SK-N-SH (cell line): ENCODE measurements at regions not wholly inside any gene's neighbourhood (a gene's known extent, or its start where the extent isn't known, plus 50 kb on each side); places are given as distances from the start of the nearest gene placed in this dataset.

ENCODE experiments used
- CTCF ChIA-PET: fragments of 300-600, 350-600 bp; formaldehyde crosslinking; extraction: SDS; loops from one replicate; lab custom pipeline; 2021; lab: Yijun Ruan, JAX
- POLR2A ChIA-PET: fragments of 350-600 bp; sonication (Branson Sonifier 250); formaldehyde crosslinking; extraction: SDS; loops from one replicate; lab custom pipeline; 2020; ENCODE audit warnings: antibody characterized with exemption, inconsistent platforms; lab: Yijun Ruan, JAX
- DNase-seq: peaks from one replicate; pipeline ENCODE4 v3.0.0; 2012
- H2AFZ ChIP-seq: fragments of 200-600 bp; sonication (generic); 2 replicates; pipeline ENCODE4 v1.8.1; 2016; ENCODE audit warnings: antibody characterized with exemption, mild to moderate bottlenecking, low read depth
- H3F3A ChIP-seq: fragments of 200-600 bp; sonication (generic); replicated peaks from 2 replicates; pipeline ENCODE3; 2016; ENCODE audit warnings: antibody characterized with exemption, mild to moderate bottlenecking; ENCODE audit not compliant: insufficient read depth
- H3K27ac ChIP-seq, 2 experiments: fragments of 200-500 bp in 1 of 2; fragments of 200-600 bp in 1 of 2; sonication (Bioruptor generic) in 1 of 2; sonication (generic), shearing (Covaris generic) in 1 of 2; 2 replicates each; pipeline versions ENCODE4 v1.5.1 to v1.6.1; 2014 to 2016; ENCODE audit warnings: low read depth in 2 of 2, inconsistent platforms in 1 of 2, low read length in 1 of 2, mild to moderate bottlenecking in 1 of 2, mixed read lengths in 1 of 2
- H3K27me3 ChIP-seq: fragments of 200-600 bp; sonication (generic), shearing (Covaris generic); 2 replicates; pipeline ENCODE4 v1.6.1; 2016; ENCODE audit warnings: mixed run types; ENCODE audit not compliant: insufficient read depth
- H3K36me3 ChIP-seq, 2 experiments: fragments of 200-500 bp in 1 of 2; fragments of 200-600 bp in 1 of 2; sonication (Bioruptor generic) in 1 of 2; sonication (generic) in 1 of 2; replicated peaks in 1 of 2; 2 replicates each; pipeline versions ENCODE3 to v1.5.1; 2014 to 2016; ENCODE audit warnings: low read length in 1 of 2, mild to moderate bottlenecking in 1 of 2; ENCODE audit not compliant: insufficient read depth in 2 of 2, control insufficient read depth in 1 of 2
- H3K4me1 ChIP-seq, 2 experiments: fragments of 200-500 bp in 1 of 2; fragments of 200-600 bp in 1 of 2; sonication (Bioruptor generic) in 1 of 2; sonication (generic), shearing (Covaris generic) in 1 of 2; 2 replicates each; pipeline versions ENCODE4 v1.5.1 to v1.6.1; 2014 to 2016; ENCODE audit warnings: low read depth in 1 of 2, low read length in 1 of 2, mixed run types in 1 of 2; ENCODE audit not compliant: insufficient read depth in 2 of 2, control insufficient read depth in 1 of 2
- H3K4me2 ChIP-seq: fragments of 200-600 bp; sonication (generic), shearing (Covaris generic); 2 replicates; pipeline ENCODE4 v1.6.1; 2017; ENCODE audit warnings: mixed run types
- H3K4me3 ChIP-seq, 2 experiments: fragments of 200-500 bp in 1 of 2; fragments of 200-600 bp in 1 of 2; sonication (Bioruptor generic) in 1 of 2; sonication (generic), shearing (Covaris generic) in 1 of 2; 2 replicates each; pipeline versions ENCODE4 v1.5.1 to v1.8.1; 2014 to 2016; ENCODE audit warnings: low read depth in 2 of 2, inconsistent platforms in 1 of 2, low read length in 1 of 2, mild to moderate bottlenecking in 1 of 2, mixed read lengths in 1 of 2, moderate library complexity in 1 of 2
- H3K79me2 ChIP-seq: fragments of 200-600 bp; sonication (generic); 2 replicates; pipeline ENCODE4 v1.8.1; 2017; ENCODE audit warnings: mild to moderate bottlenecking; ENCODE audit not compliant: insufficient read depth
- H3K9ac ChIP-seq: fragments of 200-600 bp; sonication (generic); 2 replicates; pipeline ENCODE4 v1.6.1; 2017; ENCODE audit warnings: mixed run types
- H3K9me2 ChIP-seq: fragments of 200-600 bp; sonication (generic); 2 replicates; pipeline ENCODE4 v1.6.1; 2017; ENCODE audit warnings: mixed run types
- H3K9me3 ChIP-seq: fragments of 200-600 bp; sonication (generic); 2 replicates; pipeline ENCODE4 v1.6.1; 2017; ENCODE audit warnings: mixed run types, mild to moderate bottlenecking, moderate library complexity
- H4K20me1 ChIP-seq: fragments of 200-600 bp; sonication (generic); 2 replicates; pipeline ENCODE4 v1.6.1; 2017; ENCODE audit warnings: mild to moderate bottlenecking, mixed run types; ENCODE audit not compliant: insufficient read depth
- ELF1 ChIP-seq: IDR thresholded peaks from 2 replicates; pipeline ENCODE4 v1.4.0; 2012
- EP300 ChIP-seq, 2 experiments: IDR thresholded peaks; 2 replicates each; pipeline versions ENCODE4 v1.4.0 to v1.6.1; 2012; ENCODE audit warnings: borderline replicate concordance in 1 of 2, low read depth in 1 of 2, low read length in 1 of 2
- EZH2phosphoT487 ChIP-seq: fragments of 200-600 bp; sonication (generic); IDR thresholded peaks from 2 replicates; pipeline ENCODE4 v1.6.1; 2017; ENCODE audit warnings: low read depth, mixed run types, mild to moderate bottlenecking, antibody characterized with exemption, moderate library complexity, borderline replicate concordance
- MEF2A ChIP-seq: IDR thresholded peaks from 2 replicates; pipeline ENCODE4 v1.4.0; 2012; ENCODE audit warnings: low read depth, borderline replicate concordance
- MXI1 ChIP-seq: IDR thresholded peaks from 2 replicates; pipeline ENCODE4 v1.6.1; 2012; ENCODE audit warnings: mild to moderate bottlenecking, low read depth, low read length, improper control_type of control experiment
- NFIC ChIP-seq: IDR thresholded peaks from 2 replicates; pipeline ENCODE4 v1.4.0; 2012; ENCODE audit warnings: borderline replicate concordance
- NRF1 ChIP-seq: IDR thresholded peaks from 2 replicates; pipeline ENCODE4 v1.6.1; 2012; ENCODE audit warnings: low read depth, mild to moderate bottlenecking, low read length
- RAD21 ChIP-seq: IDR thresholded peaks from 2 replicates; pipeline ENCODE4 v1.6.1; 2012; ENCODE audit warnings: mild to moderate bottlenecking, low read length
- RCOR1 ChIP-seq: fragments of 150-350 bp; IDR thresholded peaks from 2 replicates; pipeline ENCODE4 v1.6.1; 2017; ENCODE audit warnings: antibody characterized with exemption, low read length
- TEAD4 ChIP-seq: IDR thresholded peaks from 2 replicates; pipeline ENCODE4 v1.4.0; 2012; ENCODE audit warnings: mild to moderate bottlenecking, borderline replicate concordance; ENCODE audit not compliant: insufficient read depth
- YY1 ChIP-seq: IDR thresholded peaks from 2 replicates; pipeline ENCODE4 v1.4.0; 2012; ENCODE audit warnings: low read depth, mild to moderate bottlenecking
- WGBS: methylation state at CpG from one replicate; pipeline ENCODE4 v1.1.6; 2017; ENCODE audit warnings: low lambda C conversion rate; 5-methylcytosine and 5-hydroxymethylcytosine counted together
- TF ChIP-seq, protein P1 (sequence below): IDR thresholded peaks from 2 replicates; pipeline ENCODE4 v1.6.1; 2012; ENCODE audit warnings: mild to moderate bottlenecking, low read depth, low read length, moderate library complexity
- TF ChIP-seq, protein P2 (sequence below): fragments of 150-350 bp; IDR thresholded peaks from 2 replicates; pipeline ENCODE4 v1.6.1; 2017; ENCODE audit warnings: antibody characterized with exemption, low read length, low read depth, borderline replicate concordance
- TF ChIP-seq, protein P3 (sequence below): IDR thresholded peaks from 2 replicates; pipeline ENCODE4; 2012
- TF ChIP-seq, protein P4 (sequence below): IDR thresholded peaks from 2 replicates; pipeline ENCODE4 v1.4.0; 2012; ENCODE audit warnings: low read depth, borderline replicate concordance

DNA sequence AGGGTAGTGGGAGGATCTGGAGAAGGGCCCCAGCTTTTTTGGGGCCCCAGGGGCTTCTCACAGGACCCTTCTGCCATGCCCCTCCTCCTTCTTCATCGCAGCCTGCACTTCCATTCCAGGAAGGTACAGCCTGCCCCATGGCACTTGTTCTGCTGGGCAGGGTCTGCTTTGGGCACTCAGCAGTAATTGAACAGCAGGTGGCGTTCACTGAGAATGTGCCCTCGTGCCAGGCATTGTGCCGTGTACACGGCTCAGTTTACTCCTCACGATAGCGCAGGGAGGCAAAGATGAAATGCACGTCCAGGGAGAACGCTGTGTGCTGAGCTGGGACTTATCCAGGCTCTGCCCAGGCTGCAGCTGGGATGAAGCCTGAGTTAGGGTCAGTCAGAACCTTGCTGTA is 54.8 kb upstream of the ASB18 start:
- no peaks in the 10 kb centered on the region for H3K36me3 ChIP-seq
- no peak overlapping the region for H3K4me3 ChIP-seq
- no peaks in the 10 kb centered on the region for H3F3A ChIP-seq
- H2AFZ ChIP-seq = no peak overlapping the region
- H3K4me2 ChIP-seq = no peak overlapping the region
- no peaks in the 10 kb centered on the region for H4K20me1 ChIP-seq
- TF ChIP-seq, protein P1, sequence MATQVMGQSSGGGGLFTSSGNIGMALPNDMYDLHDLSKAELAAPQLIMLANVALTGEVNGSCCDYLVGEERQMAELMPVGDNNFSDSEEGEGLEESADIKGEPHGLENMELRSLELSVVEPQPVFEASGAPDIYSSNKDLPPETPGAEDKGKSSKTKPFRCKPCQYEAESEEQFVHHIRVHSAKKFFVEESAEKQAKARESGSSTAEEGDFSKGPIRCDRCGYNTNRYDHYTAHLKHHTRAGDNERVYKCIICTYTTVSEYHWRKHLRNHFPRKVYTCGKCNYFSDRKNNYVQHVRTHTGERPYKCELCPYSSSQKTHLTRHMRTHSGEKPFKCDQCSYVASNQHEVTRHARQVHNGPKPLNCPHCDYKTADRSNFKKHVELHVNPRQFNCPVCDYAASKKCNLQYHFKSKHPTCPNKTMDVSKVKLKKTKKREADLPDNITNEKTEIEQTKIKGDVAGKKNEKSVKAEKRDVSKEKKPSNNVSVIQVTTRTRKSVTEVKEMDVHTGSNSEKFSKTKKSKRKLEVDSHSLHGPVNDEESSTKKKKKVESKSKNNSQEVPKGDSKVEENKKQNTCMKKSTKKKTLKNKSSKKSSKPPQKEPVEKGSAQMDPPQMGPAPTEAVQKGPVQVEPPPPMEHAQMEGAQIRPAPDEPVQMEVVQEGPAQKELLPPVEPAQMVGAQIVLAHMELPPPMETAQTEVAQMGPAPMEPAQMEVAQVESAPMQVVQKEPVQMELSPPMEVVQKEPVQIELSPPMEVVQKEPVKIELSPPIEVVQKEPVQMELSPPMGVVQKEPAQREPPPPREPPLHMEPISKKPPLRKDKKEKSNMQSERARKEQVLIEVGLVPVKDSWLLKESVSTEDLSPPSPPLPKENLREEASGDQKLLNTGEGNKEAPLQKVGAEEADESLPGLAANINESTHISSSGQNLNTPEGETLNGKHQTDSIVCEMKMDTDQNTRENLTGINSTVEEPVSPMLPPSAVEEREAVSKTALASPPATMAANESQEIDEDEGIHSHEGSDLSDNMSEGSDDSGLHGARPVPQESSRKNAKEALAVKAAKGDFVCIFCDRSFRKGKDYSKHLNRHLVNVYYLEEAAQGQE = no peak
- TF ChIP-seq MXI1 (no peak), EZH2phosphoT487 (no peak), NRF1 (no peak), RCOR1 (no peak), NFIC (no peak), ELF1 (no peak), EP300 (IDR thresholded peaks at IDR 0.05; ENCODE audit: borderline replicate concordance in 1 of 2, low read depth in 1 of 2, low read length in 1 of 2) (no peak), RAD21 (no peak), TEAD4 (no peak), YY1 (no peak), MEF2A (no peak)
- TF ChIP-seq, protein P2, sequence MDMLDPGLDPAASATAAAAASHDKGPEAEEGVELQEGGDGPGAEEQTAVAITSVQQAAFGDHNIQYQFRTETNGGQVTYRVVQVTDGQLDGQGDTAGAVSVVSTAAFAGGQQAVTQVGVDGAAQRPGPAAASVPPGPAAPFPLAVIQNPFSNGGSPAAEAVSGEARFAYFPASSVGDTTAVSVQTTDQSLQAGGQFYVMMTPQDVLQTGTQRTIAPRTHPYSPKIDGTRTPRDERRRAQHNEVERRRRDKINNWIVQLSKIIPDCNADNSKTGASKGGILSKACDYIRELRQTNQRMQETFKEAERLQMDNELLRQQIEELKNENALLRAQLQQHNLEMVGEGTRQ = no peak
- TF ChIP-seq, protein P3, sequence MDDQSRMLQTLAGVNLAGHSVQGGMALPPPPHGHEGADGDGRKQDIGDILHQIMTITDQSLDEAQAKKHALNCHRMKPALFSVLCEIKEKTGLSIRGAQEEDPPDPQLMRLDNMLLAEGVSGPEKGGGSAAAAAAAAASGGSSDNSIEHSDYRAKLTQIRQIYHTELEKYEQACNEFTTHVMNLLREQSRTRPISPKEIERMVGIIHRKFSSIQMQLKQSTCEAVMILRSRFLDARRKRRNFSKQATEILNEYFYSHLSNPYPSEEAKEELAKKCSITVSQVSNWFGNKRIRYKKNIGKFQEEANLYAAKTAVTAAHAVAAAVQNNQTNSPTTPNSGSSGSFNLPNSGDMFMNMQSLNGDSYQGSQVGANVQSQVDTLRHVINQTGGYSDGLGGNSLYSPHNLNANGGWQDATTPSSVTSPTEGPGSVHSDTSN = no peak
- TF ChIP-seq, protein P4, sequence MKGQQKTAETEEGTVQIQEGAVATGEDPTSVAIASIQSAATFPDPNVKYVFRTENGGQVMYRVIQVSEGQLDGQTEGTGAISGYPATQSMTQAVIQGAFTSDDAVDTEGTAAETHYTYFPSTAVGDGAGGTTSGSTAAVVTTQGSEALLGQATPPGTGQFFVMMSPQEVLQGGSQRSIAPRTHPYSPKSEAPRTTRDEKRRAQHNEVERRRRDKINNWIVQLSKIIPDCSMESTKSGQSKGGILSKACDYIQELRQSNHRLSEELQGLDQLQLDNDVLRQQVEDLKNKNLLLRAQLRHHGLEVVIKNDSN = no peak
- no peaks in the 10 kb centered on the region for H3K9me2 ChIP-seq
- no peaks in the 10 kb centered on the region for H3K27me3 ChIP-seq
- H3K9me3 ChIP-seq = no peaks in the 10 kb centered on the region
- no peaks in the 10 kb centered on the region for H3K79me2 ChIP-seq
- H3K9ac ChIP-seq = no peak overlapping the region
- H3K4me1 ChIP-seq = no peaks in the 10 kb centered on the region
- DNase-seq = no peak
- no peak overlapping the region for H3K27ac ChIP-seq
- CTCF ChIA-PET = no interaction called here
- WGBS = 36% methylated on average over 5 of the region's 9 CpGs
- POLR2A ChIA-PET = no interaction called here
